Pancreas (tissue), 10 donors: ENCODE measurements at regions not wholly inside any gene's neighbourhood (a gene's known extent, or its start where the extent isn't known, plus 50 kb on each side); places are given as distances from the start of the nearest gene placed in this dataset.

Experiments
- ATAC-seq, 4 donors: fragments of 200-7000 bp; cut with Tn5 transposase; one replicate each; pipeline versions ENCODE4 v1.8.0 to v1.9.1; 2020; ENCODE audit warnings: mild to moderate bottlenecking in 4 of 4, moderate library complexity in 4 of 4
- DNase-seq, 6 donors: peaks; one replicate each; pipeline ENCODE4 v3.0.0-alpha.2; 2020
- FAIRE-seq: peaks from 2 replicates; lab custom pipeline; 2012; peaks lifted over from hg19 to GRCh38; lab: Jason Lieb, UNC
- H3K27ac ChIP-seq, 4 donors: fragments of 200-600 bp; sonication (generic); 1 replicate in 3 of 4; 2 replicates in 1 of 4; pipeline versions ENCODE4 v1.5.0 to v1.8.0; 2020
- H3K27me3 ChIP-seq, 4 donors: fragments of 200-600 bp; one replicate each; pipeline ENCODE4 v1.8.0; 2021
- H3K36me3 ChIP-seq, 3 donors: fragments of 200-600 bp; sonication (generic) in 1 of 3; one replicate each; pipeline versions ENCODE4 v1.5.0 to v1.8.0; 2020 to 2021
- H3K4me1 ChIP-seq, 3 donors: fragments of 200-600 bp; one replicate each; pipeline ENCODE4 v1.8.0; 2021
- H3K4me3 ChIP-seq, 4 donors: fragments of 200-600 bp; sonication (generic) in 2 of 4; one replicate each; pipeline versions ENCODE4 v1.5.0 to v1.8.0; 2020 to 2021
- H3K9me3 ChIP-seq, 4 donors: fragments of 200-600 bp; one replicate each; pipeline ENCODE4 v1.8.0; 2021
- WGBS, 2 donors: extraction: QIAGEN DNeasy Blood & Tissue Kit; methylation state at CpG; one replicate each; pipeline ENCODE4 v1.1.7; 2013; 5-methylcytosine and 5-hydroxymethylcytosine counted together
- intact Hi-C, 3 donors: fragments of 100-400 bp; cut with DNase I; formaldehyde crosslinking; loops; one replicate each; pipeline versions ENCODE4 v1.11.1 to v1.14.2; 2022
- TF ChIP-seq, protein P1 (sequence below), 4 donors: fragments of 200-600 bp; sonication (generic) in 3 of 4; IDR thresholded peaks; one replicate each; pipeline versions ENCODE4 v1.5.0 to v1.8.0; 2021; ENCODE audit warnings: antibody characterized with exemption in 4 of 4
- donor health status: healthy with polysubstance abuse.
- donor health status: DM: no; HTN: no; CAD: no; lungs with moderate emphysema.
- donor health status: DM: no; HTN: no; CAD: no.
- donor health status: control.
- donor health status: control.
- donor health status: Bipolar disorder and iron deficiency.
- donor health status: DM: yes; HTN: yes; CAD: no.
- donor health status: DM: no; HTN: no; CAD: no.
- donor health status: DM: no; HTN: no; CAD: no.
- donor health status: DM: yes; HTN: yes; CAD: no.

DNA sequence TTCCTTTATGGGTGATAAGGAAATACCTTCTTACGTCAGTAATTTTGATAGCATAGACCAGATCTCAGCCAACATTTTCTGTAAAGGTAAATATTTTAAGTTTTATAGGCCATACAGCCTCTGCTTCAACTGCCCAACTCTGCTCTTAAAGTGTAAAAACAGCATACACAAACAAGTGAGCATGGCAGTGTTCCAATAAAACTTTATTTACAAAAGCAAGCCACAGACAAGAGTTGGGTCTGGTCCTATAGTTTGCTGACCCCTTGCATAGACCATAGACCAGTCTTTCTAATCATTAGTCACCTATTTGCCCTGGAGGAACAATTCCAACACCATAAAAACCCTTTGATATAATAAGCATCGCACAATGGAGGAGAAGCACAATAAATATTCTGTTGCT, 398.8 kb downstream of the SFMBT2 start:
- WGBS, 2 donors = 61 to 67% methylated on average over 2 of the region's 2 CpGs
- no peak for FAIRE-seq
- TF ChIP-seq, protein P1, sequence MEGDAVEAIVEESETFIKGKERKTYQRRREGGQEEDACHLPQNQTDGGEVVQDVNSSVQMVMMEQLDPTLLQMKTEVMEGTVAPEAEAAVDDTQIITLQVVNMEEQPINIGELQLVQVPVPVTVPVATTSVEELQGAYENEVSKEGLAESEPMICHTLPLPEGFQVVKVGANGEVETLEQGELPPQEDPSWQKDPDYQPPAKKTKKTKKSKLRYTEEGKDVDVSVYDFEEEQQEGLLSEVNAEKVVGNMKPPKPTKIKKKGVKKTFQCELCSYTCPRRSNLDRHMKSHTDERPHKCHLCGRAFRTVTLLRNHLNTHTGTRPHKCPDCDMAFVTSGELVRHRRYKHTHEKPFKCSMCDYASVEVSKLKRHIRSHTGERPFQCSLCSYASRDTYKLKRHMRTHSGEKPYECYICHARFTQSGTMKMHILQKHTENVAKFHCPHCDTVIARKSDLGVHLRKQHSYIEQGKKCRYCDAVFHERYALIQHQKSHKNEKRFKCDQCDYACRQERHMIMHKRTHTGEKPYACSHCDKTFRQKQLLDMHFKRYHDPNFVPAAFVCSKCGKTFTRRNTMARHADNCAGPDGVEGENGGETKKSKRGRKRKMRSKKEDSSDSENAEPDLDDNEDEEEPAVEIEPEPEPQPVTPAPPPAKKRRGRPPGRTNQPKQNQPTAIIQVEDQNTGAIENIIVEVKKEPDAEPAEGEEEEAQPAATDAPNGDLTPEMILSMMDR (IDR thresholded peaks at IDR 0.05) = no peak
- Histone ChIP-seq H3K27me3 (no peaks in the 10 kb centered on the region), H3K9me3 (no peaks in the 10 kb centered on the region), H3K36me3 (no peaks in the 10 kb centered on the region), H3K4me3 (no peak overlapping the region), H3K4me1 (no peaks in the 10 kb centered on the region), H3K27ac (no peak overlapping the region)
- intact Hi-C loops = no loop called here
- no peak for ATAC-seq
- no peak for DNase-seq

DNA sequence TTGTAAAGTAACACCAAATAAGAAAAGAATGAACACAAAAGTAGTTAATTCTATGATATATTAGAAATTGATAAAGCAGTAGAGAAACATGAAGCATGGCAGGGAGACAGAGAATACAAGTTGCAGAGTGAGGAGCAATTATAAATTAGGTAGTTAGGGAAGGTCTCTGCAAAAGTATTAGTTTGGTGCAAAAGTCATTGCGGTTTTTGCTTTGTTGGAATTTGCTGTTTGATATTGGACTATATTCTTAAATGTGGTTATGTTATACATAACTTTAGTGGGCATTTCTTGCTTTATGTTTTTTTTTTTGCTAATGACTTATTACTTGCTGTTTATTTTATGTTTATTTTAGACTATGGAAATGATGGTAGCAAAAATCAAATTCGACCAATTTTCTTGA, 402.2 kb downstream of the SFMBT2 start:
- intact Hi-C loops = no loop called here
- ATAC-seq (no peak), FAIRE-seq (no peak), DNase-seq (no peak)
- TF ChIP-seq, protein P1 (IDR thresholded peaks at IDR 0.05) = no peak
- no peaks in the 10 kb centered on the region for H3K4me1 ChIP-seq
- no peak overlapping the region for H3K4me3 ChIP-seq
- WGBS, 2 donors = 69 to 72% methylated on average over 2 of the region's 2 CpGs
- H3K36me3 ChIP-seq = no peaks in the 10 kb centered on the region
- no peaks in the 10 kb centered on the region for H3K9me3 ChIP-seq
- H3K27me3 ChIP-seq = no peaks in the 10 kb centered on the region
- H3K27ac ChIP-seq = no peak overlapping the region

DNA sequence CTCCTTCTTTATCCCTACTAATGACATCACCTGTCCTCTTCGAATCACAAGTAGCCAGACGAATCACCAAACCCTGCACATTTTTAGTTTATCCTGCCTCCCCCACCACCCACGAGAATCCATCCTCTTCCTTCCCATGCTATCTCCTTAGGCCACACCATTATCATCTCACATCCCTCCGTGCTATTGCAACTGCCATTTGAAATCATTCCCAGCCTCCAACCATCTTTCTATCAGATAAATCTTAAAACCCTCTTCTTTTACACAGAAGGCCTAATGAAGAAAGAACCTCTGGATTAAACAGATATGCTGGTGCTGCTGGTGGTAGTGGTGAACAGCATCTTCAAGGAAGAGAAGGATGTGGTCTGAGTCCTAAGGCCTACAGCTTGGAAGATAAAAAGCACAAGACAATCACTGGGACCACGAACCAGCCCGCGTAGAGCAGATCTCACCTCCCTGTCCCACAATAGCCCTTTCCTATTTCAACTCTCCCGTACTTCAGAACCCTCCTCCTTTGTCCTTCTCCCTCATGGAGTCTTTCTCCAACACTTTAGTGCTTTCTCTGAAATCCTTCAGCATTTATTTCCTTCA, 403.1 kb downstream of the SFMBT2 start:
- Histone ChIP-seq H3K4me3 (no peak overlapping the region), H3K27me3 (no peaks in the 10 kb centered on the region), H3K9me3 (no peaks in the 10 kb centered on the region), H3K4me1 (no peaks in the 10 kb centered on the region), H3K36me3 (no peaks in the 10 kb centered on the region), H3K27ac (no peak overlapping the region)
- TF ChIP-seq, protein P1 (IDR thresholded peaks at IDR 0.05) = no peak
- DNase-seq (no peak), FAIRE-seq (no peak), ATAC-seq (no peak)
- intact Hi-C loops = no loop called here
- WGBS, 2 donors = 76 to 77% methylated on average over 8 of the region's 8 CpGs

DNA sequence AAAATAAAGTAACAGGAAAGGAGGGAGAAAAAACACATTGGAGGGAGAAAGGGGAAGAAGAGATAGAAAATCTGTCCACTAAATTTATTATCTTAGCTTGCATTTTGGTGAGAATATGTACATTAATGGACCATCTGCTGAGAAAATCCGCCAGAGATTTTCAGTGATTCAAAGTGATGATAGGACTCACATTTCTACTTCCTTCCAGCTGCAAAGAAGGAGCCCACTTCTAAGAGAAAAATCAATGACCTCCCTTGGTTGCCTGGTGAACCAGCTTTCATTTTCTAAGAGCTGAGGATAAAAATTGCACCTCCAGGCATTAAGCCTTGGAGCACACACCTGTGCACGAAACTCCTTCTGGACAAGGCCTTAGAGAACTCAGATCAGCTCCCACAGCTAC, 404.3 kb downstream of the SFMBT2 start:
- no peaks in the 10 kb centered on the region for H3K4me1 ChIP-seq
- H3K36me3 ChIP-seq = no peaks in the 10 kb centered on the region
- ATAC-seq = no peak
- no peaks in the 10 kb centered on the region for H3K27me3 ChIP-seq
- no peak for DNase-seq
- TF ChIP-seq, protein P1 (IDR thresholded peaks at IDR 0.05) = no peak
- intact Hi-C loops = no loop called here
- H3K9me3 ChIP-seq = no peaks in the 10 kb centered on the region
- no peak overlapping the region for H3K4me3 ChIP-seq
- 44 to 46% methylated on average over 2 of the region's 2 CpGs for WGBS, 2 donors
- no peak for FAIRE-seq
- no peak overlapping the region for H3K27ac ChIP-seq

DNA sequence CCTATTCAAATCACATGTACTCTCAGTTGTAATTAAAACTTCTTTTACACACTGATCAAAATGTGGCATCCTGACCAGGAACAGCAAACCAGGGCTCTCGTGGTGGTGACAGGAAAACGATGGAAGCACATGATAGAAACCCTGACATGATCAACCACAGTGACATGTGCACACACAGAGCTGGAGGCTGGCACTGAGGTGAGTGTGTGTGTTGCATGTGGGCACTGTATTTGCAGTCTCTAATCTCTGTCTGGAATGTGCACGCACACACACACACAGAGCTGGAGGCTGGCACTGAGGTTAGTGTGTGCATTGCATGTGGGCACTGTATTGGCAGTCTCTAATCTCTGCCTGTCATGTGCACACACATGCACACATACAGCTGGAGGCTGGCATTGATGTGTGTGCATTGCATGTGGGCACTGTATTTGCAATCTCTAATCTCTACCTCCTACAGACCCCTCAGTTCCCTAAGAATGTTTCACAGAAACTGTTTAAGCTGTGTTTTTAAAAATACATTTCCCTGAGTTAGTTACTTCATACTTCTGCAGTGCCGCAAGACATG, 406.9 kb downstream of the SFMBT2 start:
- TF ChIP-seq, protein P1 (IDR thresholded peaks at IDR 0.05) = no peak
- Histone ChIP-seq H3K36me3 (no peaks in the 10 kb centered on the region), H3K4me3 (no peak overlapping the region), H3K9me3 (no peaks in the 10 kb centered on the region), H3K4me1 (no peaks in the 10 kb centered on the region), H3K27ac (no peak overlapping the region), H3K27me3 (peaks cover 0 to 4% (median 0%) of the 10 kb centered on the region in 4 donors)
- no peak for FAIRE-seq
- no peak for ATAC-seq
- intact Hi-C loops = no loop called here
- 56 to 71% methylated on average over 4 of the region's 4 CpGs for WGBS, 2 donors
- no peak for DNase-seq
